ENCODE measurements at regions not wholly inside any gene's neighbourhood (a gene's known extent, or its start where the extent isn't known, plus 50 kb on each side); places are given as distances from the start of the nearest gene placed in this dataset.

DNA sequence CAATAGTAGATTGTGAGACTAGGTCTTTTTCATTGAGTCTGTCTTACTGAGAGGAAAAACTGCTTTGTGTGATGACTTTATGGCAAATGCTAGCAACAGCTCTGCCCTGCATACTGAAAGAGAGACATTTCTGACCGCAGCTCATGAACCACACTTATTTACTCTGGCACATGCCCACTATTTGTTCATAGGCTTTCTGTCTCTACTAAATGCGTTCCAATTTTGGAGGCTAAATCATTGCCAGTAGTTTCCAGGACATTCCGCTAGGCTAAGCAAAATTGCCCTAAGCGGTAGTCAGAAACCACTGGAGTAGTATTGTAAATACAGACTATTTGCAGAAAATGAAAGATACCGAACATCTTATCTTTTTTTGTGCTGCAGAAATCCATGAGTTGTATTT, 55.6 kb upstream of the DLX6 start:
- TF ChIP-seq, protein P1, sequence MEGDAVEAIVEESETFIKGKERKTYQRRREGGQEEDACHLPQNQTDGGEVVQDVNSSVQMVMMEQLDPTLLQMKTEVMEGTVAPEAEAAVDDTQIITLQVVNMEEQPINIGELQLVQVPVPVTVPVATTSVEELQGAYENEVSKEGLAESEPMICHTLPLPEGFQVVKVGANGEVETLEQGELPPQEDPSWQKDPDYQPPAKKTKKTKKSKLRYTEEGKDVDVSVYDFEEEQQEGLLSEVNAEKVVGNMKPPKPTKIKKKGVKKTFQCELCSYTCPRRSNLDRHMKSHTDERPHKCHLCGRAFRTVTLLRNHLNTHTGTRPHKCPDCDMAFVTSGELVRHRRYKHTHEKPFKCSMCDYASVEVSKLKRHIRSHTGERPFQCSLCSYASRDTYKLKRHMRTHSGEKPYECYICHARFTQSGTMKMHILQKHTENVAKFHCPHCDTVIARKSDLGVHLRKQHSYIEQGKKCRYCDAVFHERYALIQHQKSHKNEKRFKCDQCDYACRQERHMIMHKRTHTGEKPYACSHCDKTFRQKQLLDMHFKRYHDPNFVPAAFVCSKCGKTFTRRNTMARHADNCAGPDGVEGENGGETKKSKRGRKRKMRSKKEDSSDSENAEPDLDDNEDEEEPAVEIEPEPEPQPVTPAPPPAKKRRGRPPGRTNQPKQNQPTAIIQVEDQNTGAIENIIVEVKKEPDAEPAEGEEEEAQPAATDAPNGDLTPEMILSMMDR (IDR thresholded peaks at IDR 0.05): no peak
- TF ChIP-seq POLR2A (IDR thresholded peaks at IDR 0.05): no peak
- H3K27ac ChIP-seq: no peak overlapping the region
- peaks cover 0 to 4% (median 0%) of the 10 kb centered on the region in 9 donors for H3K27me3 ChIP-seq
- 74 to 92% (median 87%) methylated on average over 5 of the region's 5 CpGs for WGBS, 4 donors
- H3K4me3 ChIP-seq: no peak overlapping the region
- intact Hi-C loops (cut with DNase I): no loop called here
- H3K4me1 ChIP-seq: no peaks in the 10 kb centered on the region
- no peak for DNase-seq
- H3K9me3 ChIP-seq: no peaks in the 10 kb centered on the region
- ATAC-seq: no peak
- H3K36me3 ChIP-seq: no peaks in the 10 kb centered on the region

DNA sequence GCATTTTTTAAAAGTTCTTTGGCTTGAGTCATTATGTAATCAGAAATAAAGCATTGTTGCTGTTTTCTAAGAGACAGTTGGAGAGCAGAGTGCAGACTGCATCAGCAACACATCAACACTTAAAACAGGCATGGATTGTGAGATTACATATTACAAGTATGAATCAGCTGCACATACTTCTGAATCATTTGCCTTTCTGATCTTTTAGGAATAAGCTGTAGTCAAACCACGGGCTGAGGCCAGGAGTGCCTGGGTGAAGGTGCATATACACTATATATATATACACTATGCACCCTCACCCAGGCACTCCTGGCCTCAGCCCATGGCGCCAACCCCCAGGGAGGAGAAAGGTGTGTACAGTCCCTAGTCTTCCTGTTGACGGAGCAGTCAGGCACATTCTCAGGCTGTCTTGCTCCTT, 52.4 kb upstream of the DLX6 start:
- Histone ChIP-seq H3K27ac (no peak overlapping the region), H3K27me3 (peaks cover 0 to 6% (median 0%) of the 10 kb centered on the region in 9 donors), H3K4me3 (no peak overlapping the region), H3K4me1 (no peaks in the 10 kb centered on the region), H3K9me3 (no peaks in the 10 kb centered on the region), H3K36me3 (no peaks in the 10 kb centered on the region)
- TF ChIP-seq, protein P1 (IDR thresholded peaks at IDR 0.05): no peak
- WGBS, 4 donors: 44 to 61% (median 50%) methylated on average over 3 of the region's 3 CpGs
- no peak for DNase-seq
- intact Hi-C loops (cut with DNase I): no loop called here
- no peak for ATAC-seq

GRCh38 chr7:96953676-96954513, 51.5 kb upstream of the DLX6 start:
- intact Hi-C loops (cut with DNase I): no loop called here
- H3K27me3 ChIP-seq: peaks cover 0 to 9% (median 0%) of the 10 kb centered on the region in 9 donors
- no peak overlapping the region for H3K4me3 ChIP-seq
- DNase-seq: no peak
- no peaks in the 10 kb centered on the region for H3K9me3 ChIP-seq
- H3K36me3 ChIP-seq: no peaks in the 10 kb centered on the region
- ATAC-seq: no peak
- no peak for TF ChIP-seq POLR2A (IDR thresholded peaks at IDR 0.05)
- TF ChIP-seq, protein P1 (IDR thresholded peaks at IDR 0.05): no peak
- 60 to 64% (median 61%) methylated on average over 6 of the region's 6 CpGs for WGBS, 4 donors
- H3K27ac ChIP-seq: no peak overlapping the region
- no peaks in the 10 kb centered on the region for H3K4me1 ChIP-seq
